Stimulated activated CD8-positive, alpha-beta memory T cell treated with anti-CD3 and anti-CD28 coated beads, Interleukin-4, amount 100 ng/mL, for 48 hours (primary cell): ENCODE measurements at regions not wholly inside any gene's neighbourhood (a gene's known extent, or its start where the extent isn't known, plus 50 kb on each side); places are given as distances from the start of the nearest gene placed in this dataset.
"Not testable (repeated sequence)": the region's sequence is repeated elsewhere in the genome, so short reads cannot be mapped to it uniquely, and the experiment has no call there.

Experiments used
- DNase-seq: peaks from one replicate; pipeline ENCODE4 v3.0.0-alpha.2; 2020

GRCh38 chr13:70208968-70209367, 100.7 kb upstream of the KLHL1 start:
- not testable (repeated sequence) for DNase-seq

GRCh38 chr13:70206671-70207070, 98.4 kb upstream of the KLHL1 start:
- DNase-seq: no peak

- DNase-seq: no peak
These were observed 95.5 kb upstream of the KLHL1 start for GRCh38 chr13:70203661-70204229.

GRCh38 chr13:70191034-70191433, 82.8 kb upstream of the KLHL1 start:
- no peak for DNase-seq

- no peak for DNase-seq
These were observed 81.7 kb upstream of the KLHL1 start for GRCh38 chr13:70189981-70190380.

GRCh38 chr13:70188567-70188966, 80.3 kb upstream of the KLHL1 start:
- DNase-seq: no peak

- no peak for DNase-seq
These were observed 74.8 kb upstream of the KLHL1 start for GRCh38 chr13:70183041-70183440.
